AG09319 (cell line): ENCODE measurements at regions not wholly inside any gene's neighbourhood (a gene's known extent, or its start where the extent isn't known, plus 50 kb on each side); places are given as distances from the start of the nearest gene placed in this dataset.

Experiments used
- DNase-seq: peaks from one replicate; pipeline ENCODE4 v3.0.0-alpha.2; 2010; ENCODE audit warnings: low read depth; ENCODE audit errors: extremely low read depth
- TF ChIP-seq, protein P1 (sequence below): IDR thresholded peaks from 2 replicates; pipeline ENCODE4 v1.5.1; 2011; ENCODE audit warnings: low read depth, mild to moderate bottlenecking, inconsistent platforms, low read length, moderate library complexity

- TF ChIP-seq, protein P1, sequence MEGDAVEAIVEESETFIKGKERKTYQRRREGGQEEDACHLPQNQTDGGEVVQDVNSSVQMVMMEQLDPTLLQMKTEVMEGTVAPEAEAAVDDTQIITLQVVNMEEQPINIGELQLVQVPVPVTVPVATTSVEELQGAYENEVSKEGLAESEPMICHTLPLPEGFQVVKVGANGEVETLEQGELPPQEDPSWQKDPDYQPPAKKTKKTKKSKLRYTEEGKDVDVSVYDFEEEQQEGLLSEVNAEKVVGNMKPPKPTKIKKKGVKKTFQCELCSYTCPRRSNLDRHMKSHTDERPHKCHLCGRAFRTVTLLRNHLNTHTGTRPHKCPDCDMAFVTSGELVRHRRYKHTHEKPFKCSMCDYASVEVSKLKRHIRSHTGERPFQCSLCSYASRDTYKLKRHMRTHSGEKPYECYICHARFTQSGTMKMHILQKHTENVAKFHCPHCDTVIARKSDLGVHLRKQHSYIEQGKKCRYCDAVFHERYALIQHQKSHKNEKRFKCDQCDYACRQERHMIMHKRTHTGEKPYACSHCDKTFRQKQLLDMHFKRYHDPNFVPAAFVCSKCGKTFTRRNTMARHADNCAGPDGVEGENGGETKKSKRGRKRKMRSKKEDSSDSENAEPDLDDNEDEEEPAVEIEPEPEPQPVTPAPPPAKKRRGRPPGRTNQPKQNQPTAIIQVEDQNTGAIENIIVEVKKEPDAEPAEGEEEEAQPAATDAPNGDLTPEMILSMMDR, result no peak
- no peak for DNase-seq
Measured at GRCh38 chr3:181896605-181897004, 184.9 kb downstream of the SOX2 start.

- DNase-seq, result no peak
- TF ChIP-seq, protein P1, result no peak
Measured at GRCh38 chr3:181899702-181900101, 188.0 kb downstream of the SOX2 start.

- TF ChIP-seq, protein P1, result no peak
- no peak for DNase-seq
Measured at GRCh38 chr3:181901626-181902025, 189.9 kb downstream of the SOX2 start.

- TF ChIP-seq, protein P1, result no peak
- DNase-seq, result no peak
Measured at GRCh38 chr3:181906338-181906737, 194.6 kb downstream of the SOX2 start.

- DNase-seq, result no peak
- TF ChIP-seq, protein P1, result no peak
Measured at GRCh38 chr3:181909241-181909640, 197.5 kb downstream of the SOX2 start.

DNA sequence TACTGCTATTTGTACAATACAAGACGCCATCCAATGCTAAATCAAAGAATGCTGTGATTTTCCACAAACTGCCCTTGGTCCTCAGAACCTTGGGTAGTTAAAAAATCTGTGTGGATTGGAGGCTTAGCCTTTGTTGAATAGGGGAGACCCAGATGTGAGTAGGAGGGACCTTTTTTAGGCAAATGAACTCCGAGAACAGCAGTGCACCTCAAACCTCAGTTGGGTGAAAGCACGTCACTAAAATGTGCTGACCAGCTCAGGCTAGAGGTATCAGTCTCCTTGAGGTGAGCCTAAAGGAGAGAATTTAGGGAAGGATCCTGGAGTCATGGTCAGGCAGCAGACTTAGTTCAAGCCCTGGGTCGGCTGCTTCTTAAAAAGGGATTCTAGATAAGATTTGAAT is 200.7 kb downstream of the SOX2 start:
- TF ChIP-seq, protein P1, result no peak
- DNase-seq, result no peak

- no peak for DNase-seq
Measured at GRCh38 chr3:181913254-181913653, 201.5 kb downstream of the SOX2 start.

More at GRCh38 chr3:181913254-181913653, 201.5 kb downstream of the SOX2 start:
- TF ChIP-seq, protein P1, result no peak
